HG03095 (cell line): ENCODE measurements at regions not wholly inside any gene's neighbourhood (a gene's known extent, or its start where the extent isn't known, plus 50 kb on each side); places are given as distances from the start of the nearest gene placed in this dataset.
"Not testable (repeated sequence)": the region's sequence is repeated elsewhere in the genome, so short reads cannot be mapped to it uniquely, and the experiment has no call there.

ENCODE experiments used
- ATAC-seq: cut with Tn5 transposase; IDR thresholded peaks from one replicate; pipeline ENCODE4 v1.9.1; 2021; ENCODE audit warnings: moderate library complexity; ENCODE audit not compliant: unreplicated experiment

DNA sequence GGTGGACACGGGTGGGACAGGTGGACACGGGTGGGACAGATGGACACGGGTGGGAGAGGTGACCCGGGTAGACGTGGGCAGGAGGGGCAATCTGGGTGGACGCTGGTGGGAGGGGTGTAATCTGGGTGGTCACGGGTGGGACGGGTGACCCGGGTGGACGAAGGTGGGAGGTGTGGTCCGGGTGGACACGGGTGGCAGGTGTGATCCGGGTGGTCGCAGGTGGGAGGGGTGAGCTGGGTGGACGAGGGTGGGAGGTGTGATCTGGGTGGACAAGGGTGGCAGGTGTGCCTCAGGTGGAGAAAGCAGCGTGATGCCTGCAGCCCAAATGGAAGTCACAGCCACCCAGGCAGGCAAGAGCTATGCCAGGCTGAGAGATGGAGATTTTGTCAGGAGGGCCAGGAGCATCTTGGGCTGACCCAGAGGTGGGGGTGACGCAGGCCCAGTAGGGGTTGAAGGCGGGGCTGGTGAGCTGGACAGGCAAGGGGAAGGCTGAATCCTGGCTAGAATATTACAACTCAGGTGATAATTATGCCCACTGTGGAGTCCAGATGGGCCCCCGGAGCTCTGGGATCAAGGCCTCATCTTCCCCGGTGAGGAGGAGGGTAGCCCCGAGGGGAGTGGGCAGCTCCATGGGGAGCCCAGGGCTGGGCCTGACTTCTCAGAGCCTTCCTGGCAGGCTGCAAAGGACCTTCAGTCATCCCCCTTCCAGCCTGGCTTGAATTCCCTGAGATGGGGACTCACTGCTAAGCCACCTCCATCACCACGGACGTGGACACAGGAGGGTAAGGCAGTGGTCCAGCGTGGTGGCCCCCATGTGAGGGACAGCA is 100.0 kb downstream of the ADRA2C start:
- ATAC-seq: no peak

DNA sequence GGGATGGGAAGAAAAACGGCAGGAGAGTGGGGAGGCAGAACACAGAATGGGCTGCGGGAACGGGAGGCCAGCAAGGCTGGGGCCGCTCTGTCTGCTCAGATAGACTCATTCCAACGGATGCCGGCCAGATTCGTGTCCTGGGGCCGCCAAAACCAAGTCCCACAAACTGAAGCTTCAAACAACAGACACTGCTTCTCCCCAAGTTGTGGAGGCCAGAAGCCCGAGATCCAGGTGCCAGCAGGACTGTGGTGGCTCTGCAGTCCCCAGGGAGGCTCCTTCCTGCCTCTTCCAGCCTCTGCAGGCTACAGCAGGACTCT is 100.6 kb downstream of the ADRA2C start:
- ATAC-seq: no peak

GRCh38 chr4:3867403-3868100 is 101.4 kb downstream of the ADRA2C start:
- ATAC-seq: no peak

GRCh38 chr4:3868211-3869173 is 102.3 kb downstream of the ADRA2C start:
- ATAC-seq: no peak

DNA sequence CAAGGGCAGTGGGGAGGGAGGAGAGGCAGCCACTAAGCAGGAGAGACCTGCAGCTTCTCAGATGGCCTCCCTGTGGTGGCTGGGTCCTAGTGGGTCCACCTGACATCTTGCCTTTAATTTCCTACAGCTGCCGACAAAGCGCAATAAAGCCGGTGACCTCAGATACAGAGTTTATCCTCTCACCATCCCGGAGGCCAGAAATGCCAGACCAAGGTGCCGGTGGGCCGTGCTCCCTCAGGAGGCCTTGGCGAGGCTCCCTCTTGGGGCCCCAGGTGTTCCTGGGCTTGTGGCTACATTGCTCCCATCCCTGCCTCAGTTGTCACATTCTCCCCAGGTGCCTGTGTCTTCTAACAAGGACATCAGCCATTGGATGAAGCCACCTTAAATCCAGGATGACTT is 103.0 kb downstream of the ADRA2C start:
- ATAC-seq: no peak

- ATAC-seq: no peak
These were observed 103.7 kb downstream of the ADRA2C start for GRCh38 chr4:3869661-3870566.

DNA sequence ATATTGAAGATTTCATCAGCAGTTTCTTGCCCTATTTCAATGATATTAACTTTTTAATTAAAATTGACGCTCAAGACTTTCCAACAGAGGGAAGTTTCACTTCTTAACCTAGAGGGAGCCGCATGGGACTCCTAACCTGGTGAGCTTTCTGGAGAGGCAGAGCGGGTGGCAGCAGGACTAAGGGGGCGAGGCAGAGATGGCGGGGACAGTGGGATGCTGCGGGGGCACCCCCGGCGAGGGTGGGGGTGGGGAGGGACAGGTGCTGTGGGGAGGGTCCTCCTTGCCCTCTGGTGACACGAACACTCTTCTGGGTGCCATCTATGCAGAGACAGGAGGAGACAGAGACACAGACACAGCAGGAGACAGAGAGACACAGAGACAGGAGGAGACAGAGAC is 104.4 kb downstream of the ADRA2C start:
- ATAC-seq: no peak

DNA sequence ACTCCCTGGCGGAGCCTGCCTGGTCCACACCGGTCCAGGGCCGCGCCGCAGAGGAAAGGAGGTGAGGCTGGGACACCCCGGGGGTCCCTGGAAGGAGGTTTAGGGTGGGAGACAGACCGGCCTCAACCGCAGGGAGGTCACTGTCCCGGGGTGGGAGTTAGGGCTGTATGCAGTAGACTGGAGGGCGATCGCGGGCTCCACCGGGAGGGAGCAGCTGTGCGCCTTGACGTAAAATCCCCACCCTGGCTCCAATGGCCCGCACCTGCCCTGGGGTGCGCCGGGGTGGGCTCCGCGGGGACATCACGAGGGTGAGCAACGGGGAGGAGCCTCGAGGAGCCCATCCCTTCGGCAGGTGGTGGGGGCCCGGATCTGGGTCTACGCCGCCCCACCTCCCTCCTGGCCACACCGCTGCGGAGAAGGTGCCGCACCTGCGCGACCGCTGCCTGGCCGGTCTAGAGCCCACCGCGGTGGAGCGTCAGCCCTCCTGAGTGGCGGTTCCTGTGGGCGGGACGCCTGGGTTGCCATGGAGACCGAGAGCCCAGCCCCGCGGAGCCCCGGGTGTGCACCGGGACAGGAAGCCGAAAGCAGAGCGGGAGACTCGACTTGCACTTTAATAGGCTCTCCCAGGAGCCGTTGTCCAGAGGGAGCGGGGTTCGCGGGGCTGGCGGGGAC is 105.1 kb downstream of the ADRA2C start:
- ATAC-seq: no peak

DNA sequence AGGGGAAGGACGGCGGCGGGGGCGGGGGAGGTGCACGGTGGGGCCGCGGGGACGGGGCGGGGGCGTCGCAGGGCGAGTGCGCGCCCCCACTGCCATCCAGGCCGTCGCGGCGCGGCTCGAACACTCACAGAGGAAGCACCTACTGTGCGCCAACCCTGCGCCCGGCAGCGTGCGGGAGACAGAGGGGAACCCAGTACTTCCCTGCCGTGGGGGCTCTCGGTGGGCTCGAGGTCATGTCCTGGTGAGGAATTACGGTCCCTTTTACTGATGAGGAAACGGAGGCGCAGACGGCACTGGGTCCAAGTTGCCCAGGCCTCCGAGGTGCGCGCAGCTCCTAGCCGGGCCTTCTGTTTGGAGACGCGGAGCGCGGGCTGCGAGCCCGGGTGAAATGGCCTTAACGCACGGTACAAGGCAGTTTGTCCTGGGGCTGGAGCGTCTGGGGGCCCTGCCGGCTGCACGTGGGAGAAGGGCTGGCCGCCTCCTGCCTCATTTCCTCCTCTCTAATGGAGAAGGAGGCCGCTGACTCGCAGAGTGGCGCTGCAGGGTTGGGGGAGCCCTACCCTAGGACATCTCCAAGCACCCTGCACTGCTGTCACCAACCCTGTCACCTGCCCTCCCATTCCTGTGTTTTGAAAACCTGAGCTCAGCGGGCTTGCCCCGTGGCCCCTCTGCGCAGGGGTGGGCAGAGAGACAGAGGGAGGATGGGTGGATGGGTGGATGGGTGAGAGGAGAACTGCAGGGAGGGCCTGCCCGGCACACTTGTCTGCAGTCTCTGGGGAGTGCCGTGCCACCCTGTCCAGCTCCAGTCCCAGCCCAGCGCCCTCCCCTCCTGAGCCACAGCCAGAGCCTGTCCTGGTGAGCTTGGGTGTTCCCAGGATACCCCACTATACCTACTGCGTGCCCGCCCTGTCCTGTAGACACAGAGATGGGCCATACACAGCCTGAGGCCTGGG is 106.0 kb downstream of the ADRA2C start:
- no peak for ATAC-seq

GRCh38 chr4:3872834-3873313 is 106.7 kb downstream of the ADRA2C start:
- no peak for ATAC-seq

DNA sequence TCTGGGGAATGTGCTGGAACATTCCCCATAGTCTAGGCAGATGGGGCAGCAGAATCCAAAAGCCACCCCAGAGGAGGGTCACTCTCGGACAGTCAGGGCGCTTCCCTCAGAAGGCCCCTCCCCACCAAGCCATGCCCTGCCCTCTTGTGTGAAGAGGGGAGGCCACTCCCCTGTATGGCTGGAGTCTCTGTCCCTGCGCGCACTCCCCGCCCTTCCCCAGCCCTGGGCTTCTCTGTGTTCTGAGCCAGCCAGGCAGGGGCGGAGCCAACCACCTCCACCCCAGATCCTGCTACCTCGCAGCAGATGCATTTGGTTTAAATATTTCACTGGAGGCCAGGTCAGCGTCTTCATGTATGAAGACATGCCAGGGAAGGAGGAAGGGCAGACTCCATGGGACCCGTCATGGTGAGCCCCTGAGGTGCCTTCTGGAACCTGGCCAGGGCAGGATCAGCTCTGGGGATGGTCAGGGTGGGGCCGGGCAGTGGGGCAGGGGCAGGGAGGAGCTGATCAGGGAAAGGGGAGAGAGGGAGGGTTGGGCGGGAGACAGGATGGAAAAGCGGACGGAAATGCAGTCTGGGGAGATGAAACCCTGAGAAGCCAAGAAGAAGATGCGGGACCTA is 107.3 kb downstream of the ADRA2C start:
- ATAC-seq: no peak

- ATAC-seq: no peak
These were observed 107.8 kb downstream of the ADRA2C start for GRCh38 chr4:3874028-3874415.

- no peak for ATAC-seq
These were observed 108.4 kb downstream of the ADRA2C start for GRCh38 chr4:3874525-3875110.

DNA sequence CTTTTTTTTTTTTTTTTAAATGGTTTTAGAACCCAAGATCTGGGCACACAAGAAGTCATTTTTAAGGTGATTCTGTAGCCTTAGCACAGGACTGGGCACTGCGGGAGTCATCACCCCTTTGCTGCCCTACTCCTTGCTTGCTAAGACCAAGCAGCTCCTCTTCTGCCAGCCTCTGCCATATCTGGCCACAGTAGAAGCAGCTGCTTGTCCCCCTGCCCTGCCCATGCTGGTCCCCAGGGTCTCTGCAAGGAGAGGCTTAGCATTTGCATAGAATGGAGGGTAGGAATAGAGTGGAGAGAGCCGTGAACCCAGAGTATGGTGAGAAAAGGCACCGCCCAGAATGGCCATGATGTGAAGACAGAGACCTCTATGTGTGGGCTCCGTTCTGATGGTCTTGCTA is 109.3 kb downstream of the ADRA2C start:
- no peak for ATAC-seq

DNA sequence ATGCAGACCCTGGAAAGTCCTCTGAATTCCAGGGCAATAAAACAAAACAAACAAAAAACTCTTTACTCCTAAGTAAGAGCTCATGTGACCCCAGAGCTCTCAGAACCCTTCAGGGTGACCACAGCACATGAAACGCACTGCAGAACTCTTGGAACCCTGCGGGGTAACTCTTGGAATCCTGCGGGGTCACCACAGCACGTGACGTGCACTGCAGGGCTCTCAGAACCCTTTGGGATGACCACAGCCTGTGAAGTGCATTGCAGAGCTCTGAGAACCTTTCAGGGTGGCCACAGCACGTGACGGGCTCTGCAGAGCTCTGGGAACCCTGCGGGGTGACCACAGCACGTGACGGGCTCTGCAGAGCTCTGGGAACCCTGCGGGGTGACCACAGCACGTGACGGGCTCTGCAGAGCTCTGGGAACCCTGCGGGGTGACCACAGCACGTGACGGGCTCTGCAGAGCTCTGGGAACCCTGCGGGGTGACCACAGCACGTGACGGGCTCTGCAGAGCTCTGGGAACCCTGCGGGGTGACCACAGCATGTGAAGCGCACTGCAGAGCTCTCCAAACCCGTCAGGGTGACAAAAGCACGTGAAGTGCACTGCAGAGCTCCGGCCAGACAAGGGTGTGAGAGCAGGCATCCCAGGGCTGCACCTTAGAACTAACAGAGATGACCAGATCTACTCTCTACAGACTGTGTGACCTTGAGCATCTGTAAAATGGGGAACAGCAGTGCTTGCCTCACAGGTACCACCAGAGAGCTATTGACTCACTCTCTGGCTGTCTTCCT is 110.1 kb downstream of the ADRA2C start:
- not testable (repeated sequence) for ATAC-seq

GRCh38 chr4:3877236-3877635 is 111.1 kb downstream of the ADRA2C start:
- ATAC-seq: no peak

- ATAC-seq: no peak
These were observed 111.7 kb downstream of the ADRA2C start for GRCh38 chr4:3877868-3878267.
